GM19455 (cell line): ENCODE measurements at regions not wholly inside any gene's neighbourhood (a gene's known extent, or its start where the extent isn't known, plus 50 kb on each side); places are given as distances from the start of the nearest gene placed in this dataset.

ENCODE experiments used
- ATAC-seq: cut with Tn5 transposase; IDR thresholded peaks from one replicate; pipeline ENCODE4 v1.9.1; 2021; ENCODE audit not compliant: unreplicated experiment

DNA sequence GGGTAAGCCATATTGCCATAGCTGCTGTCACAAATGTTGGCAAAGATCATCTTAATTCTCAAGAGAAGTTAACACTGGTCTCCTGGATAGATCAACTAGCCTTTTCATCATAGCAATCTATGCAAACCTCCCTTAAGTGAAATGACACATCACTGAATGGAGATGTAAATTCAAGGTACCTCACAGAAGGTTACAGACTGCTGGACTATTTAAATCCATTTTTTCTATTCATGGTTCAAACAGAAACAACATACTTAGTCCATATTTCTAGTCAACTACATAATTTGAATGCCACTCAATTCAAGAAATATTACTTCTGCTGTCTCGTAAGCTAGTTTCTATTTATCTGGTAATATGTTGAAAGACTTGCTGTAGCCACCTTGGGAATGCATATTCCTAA, 748.3 kb downstream of the C12orf50 start:
- ATAC-seq = peak; percentile 50

DNA sequence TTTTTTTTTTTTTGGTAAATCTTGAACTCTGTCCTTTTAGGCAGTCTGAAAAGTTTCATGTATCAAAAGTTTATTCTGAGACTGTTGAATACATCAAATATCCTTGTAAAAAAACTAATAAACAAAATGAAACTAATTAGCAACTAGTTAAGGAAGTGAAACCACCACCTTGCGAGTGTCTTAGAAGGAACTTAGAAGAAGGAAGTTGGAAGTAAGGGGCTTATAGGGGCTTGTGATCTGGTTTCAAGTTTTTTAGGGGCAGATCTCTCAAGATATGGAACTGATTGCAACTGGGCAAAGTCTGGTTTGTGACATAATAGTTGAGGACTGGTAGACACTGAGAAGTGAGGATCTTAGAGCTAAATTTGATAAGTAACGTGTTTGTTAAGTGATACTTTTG, 748.8 kb downstream of the C12orf50 start:
- ATAC-seq = peak; percentile 60

DNA sequence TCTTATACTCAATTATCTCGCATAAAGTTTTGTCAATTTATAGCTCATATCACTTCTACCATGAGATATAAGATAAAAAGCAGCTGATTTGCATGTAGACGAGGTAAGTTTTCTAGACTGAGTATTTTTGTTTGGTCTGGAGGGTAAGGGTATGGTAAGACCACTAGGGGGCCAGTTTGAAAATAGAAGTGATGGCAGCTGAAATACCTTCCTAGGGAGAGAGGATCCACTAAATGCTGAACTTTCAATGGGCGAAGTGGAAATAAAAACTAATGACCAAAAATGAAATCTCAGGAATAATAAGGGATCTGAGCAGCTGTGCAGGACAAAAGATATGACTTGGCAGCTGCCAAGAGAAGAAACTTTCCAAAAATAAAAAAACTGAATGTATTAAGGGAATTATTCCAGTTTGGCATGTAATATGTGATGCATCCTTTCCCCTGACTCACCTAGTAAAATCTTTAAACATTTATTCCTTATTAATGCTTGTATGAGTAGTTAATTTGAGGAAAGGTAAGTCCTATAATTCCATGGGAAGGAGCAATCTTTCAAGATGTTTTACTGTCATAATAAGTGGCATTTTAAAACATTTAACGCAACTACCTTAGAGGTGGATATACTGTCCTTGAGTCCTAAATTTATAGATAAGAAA, 754.5 kb downstream of the C12orf50 start:
- ATAC-seq = no peak

DNA sequence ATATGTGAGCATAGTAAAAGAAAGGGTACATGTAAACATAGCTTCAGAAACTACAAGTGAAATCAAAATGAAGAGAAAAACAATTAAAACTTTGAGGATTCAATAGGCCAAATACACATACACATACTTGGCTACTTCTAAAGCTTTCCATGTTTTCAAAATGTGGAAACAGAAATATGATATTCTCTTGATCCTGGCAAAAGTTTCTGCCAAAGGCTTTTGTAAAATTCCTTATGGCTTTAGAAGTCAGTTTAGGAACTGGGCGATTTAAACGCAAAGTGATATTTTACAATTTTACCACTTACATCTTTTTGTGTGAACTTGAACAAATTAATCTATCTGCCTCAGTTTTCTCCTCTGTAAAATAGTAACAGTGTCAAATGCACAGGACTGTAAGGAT, 756.4 kb downstream of the C12orf50 start:
- no peak for ATAC-seq

DNA sequence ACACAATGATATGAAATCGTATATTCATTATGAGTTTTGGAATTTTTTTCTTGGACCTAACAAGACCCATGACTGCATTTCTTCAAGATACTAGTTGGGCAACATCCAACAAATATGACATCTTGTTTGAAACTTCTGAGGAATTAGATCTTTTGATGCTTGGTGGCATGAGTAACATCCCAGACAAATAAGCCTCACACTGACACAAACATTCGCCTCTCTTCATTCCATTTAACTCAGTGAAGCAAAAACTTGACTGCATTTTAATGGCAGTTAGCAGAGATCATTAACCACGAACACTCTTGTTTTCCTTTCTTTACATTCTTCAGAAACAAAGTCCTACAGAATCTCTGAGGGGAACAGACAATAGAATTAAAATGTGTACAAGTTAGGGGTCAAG, 758.3 kb downstream of the C12orf50 start:
- no peak for ATAC-seq

DNA sequence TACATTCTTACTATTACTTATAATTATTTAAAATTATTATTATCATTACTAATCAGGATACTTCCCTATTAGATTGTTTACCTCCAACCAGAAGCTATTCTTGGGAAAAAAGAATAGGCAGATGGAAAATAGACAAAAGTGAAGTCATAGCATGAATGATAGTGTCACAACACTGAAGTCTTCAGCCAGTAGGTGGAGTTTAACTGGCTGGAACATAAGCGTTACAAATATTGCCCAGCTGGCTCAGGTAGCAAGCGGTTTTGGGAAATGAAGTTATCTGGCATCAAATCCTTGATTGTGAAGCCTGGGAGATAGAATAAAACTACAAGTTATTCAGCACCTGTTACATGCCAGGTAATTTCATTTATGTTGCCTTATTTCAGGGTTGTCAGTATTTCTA, 762.9 kb downstream of the C12orf50 start:
- no peak for ATAC-seq

DNA sequence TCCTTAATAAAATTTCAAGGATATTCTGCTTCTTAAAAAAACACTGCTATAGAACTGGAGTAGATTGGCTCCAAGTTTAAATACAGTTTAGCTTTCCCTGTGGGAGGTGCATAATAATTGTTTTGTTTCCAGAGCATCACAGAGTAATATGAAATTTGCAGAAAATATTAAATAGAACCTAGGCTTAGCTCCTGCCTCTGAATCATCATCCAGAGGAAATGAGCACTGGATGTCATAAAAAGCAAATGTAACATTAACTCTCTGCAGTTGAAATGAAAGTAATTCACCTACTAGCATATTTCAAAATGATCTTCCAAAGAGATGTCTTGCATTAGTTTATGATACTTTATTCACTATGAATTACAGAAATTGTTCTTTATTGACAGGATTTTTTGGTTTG, 769.8 kb downstream of the C12orf50 start:
- no peak for ATAC-seq

DNA sequence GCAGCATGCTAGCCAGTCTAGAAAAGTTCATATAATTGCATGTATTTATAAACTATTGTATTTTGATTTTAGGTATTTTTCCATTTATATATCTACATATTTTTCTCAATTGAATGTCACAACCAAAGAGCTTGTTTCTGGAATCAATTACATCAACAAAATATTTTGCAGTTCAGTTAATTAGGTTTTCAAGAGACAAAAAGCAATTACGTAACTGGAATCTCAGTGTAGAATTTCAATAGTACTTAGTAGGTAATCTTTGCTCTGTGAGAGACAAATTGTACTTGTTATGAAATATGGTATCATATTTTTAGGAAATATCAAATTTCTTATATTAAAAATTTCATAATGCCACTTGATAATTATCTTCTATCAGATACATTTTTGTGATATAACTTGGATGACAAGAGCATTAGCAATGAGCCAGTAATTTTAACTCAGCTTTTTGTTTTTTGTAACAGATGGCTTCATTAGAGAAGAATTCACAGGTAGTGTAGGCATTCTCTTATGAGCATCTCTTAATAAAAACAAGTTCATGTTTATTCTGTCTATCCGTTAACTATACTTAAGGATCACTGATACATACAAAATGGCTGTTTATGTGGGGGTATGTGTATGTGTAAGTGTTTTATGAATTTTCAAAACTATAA, 774.7 kb downstream of the C12orf50 start:
- no peak for ATAC-seq

DNA sequence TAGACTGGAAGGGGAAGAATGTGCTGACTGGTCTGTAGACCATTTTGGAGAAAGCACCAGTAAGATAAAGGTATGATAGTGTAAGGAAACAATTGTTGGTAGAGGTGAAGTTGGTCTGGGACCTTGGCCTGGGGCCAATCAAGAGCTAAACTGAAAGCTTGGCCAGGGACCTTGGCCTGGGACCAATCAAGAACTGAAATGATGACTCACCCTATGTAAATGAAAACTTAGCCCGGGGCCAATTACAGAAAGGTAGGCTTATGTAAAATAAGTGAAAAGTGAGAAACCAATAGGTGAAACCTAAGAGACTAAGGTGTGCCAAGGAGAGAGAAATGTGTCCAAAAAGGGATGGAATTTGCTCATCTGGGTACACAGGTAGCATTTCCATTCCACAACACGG, 776.0 kb downstream of the C12orf50 start:
- no peak for ATAC-seq

DNA sequence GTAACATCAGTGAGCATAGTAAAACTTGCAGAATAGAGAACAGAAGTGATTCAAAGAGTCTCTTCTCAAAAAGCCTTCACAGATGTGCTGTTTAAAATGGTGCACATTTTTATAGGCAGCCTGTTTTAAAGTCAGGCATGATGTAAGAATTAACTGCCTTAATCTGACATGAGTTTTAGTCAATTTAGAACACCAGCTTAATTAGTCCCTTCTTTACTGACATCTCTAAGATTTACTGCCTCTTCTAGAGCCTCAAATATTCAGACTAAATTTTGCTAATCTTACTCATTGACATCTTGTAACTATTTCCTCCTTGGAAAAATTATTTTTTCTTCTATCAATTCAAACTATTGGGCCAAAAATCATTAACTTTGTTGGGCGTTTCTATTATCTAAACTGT, 782.5 kb downstream of the C12orf50 start:
- no peak for ATAC-seq

DNA sequence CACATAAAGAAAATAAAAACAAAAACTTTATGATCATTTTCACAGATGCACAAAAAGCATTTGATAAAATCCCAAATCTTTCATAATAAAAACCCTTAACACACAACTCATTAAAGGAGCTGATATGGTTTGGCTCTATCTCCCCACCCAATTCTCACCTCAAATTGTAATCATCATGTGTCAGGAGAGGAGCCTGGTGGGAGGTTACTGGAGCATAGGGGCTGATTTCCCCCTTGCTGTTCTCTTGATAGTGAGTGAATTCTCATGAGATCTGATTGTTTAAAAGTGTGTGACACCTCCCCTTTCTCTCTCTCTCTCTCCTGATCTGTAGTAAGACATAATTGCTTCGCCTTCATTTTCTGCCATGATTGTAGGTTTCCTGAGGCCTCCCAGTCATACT, 790.7 kb downstream of the C12orf50 start:
- no peak for ATAC-seq

DNA sequence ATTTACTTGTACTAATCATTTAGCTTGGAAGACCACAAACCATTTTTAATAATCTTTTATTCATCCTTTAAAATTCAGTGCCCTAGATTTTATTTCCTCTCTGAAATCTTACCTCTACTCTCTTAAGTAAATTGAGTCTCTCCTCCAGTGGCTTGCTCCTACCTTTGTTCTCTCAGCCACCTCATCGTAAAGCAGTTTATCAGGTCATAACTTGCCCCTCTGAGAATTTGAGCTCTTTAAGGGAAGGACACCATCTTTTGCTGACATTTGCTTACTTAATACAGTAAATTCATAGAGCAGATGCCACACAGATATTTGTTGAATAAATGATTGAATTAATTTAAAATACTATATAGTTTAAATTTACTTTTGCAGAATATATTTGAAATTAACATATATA, 794.3 kb downstream of the C12orf50 start:
- no peak for ATAC-seq

DNA sequence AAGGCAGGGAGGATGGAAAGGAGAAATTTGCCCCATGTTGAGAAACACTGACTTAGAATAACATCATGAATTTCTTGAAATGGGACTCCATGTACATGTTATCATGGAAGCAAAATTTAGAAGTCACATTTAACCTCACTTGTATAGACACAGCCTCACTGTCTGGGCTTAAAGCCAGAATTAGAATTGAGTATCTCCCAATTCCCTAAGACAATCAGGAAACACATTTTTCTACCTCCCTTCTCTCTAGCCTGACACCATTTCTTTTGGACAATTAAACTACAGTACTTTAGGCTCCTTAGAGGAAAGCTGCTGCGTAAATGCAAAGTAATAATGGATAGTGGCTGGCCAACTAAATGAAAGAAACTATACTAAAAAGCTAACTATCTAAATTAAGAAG, 795.5 kb downstream of the C12orf50 start:
- ATAC-seq = no peak

DNA sequence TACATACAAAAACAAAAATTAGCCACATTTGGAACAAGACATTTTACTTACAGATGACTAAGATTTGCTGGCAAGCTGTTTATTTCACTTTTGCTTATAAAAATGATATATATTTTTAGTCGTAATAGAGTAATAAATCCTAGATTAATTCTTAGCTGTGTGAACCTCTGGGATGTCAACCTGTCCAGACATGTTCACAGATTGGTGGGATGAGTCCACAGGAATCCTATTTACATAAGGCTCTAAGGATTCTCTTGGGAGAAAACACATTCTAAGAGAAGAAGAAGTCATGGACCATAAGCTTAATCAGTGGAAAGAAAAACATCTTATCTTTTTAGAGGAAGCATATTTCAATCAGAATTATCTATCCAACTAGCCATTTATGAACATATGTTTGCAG, 797.4 kb downstream of the C12orf50 start:
- ATAC-seq = no peak

DNA sequence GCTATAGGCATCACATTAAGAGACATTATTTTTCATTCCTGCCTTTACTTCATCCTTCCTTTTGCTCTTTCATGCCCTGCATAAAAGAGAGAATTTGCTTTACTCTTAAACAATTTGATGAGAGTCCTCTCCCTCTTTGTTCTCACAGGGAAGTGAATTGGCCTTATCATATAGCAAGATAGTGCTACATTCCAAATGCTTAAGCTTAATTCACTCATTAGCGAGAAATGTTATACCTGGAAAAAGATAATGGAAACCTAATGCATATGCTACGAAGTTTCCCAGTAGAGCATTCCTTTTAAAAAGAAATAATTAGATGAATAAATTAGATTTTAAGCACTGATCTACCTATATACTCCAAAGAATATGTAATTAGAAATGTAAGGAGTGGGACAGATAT, 798.8 kb downstream of the C12orf50 start:
- no peak for ATAC-seq

DNA sequence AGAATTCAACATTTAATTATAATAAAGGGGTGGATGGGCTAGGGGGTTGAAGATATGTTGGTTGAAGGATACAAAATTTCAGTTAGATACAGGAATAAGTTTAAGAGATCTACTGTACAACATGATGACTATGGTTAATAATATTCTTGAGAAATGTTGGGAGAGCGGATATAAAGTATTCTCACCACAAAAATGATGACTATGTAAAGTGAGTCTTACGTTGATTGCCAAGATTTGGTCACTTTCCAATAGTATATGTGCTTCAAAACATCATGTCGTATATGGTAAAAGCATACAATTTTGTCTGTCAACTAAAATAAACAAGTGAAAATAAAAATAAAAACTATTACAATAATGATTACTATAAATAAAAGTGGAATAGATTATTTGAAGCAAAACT, 802.0 kb downstream of the C12orf50 start:
- ATAC-seq = no peak

DNA sequence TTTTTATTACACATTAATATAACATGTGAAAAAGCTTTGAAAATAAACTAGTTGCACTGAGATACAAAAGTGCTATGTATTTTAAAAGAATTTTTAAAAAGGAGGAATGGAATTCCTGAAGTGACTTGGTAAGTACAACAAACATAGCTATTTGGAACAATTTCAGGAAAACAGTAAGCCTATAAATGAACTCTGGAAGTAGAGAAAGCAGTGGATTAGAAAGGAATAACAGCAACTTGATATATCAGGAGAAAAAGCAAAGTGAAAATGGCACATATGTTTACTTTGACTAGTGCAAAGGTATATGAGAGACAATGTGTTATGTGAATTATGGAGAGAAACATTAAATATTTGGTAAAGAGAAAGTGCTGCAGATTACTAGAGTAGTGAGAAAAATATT, 811.7 kb downstream of the C12orf50 start:
- ATAC-seq = no peak

DNA sequence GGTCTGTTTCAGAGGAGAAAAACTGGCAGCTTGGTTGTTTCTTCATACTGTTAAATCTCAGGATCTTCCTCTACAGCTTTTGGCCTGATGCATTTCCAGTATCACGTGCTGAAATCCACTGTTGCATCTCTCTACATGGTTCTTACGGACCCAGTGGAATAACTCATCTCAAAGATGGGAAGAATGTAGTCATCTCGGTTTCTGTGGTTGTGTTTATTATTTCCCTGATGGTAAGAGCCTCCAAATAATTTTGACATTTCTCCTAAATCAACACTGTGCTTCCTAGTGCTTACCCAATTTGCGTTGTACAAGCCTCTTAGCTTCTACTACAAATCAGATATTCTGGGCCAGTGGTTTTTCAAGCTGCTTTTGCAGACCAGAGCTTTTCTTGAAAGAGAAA, 812.8 kb downstream of the C12orf50 start:
- ATAC-seq = no peak

DNA sequence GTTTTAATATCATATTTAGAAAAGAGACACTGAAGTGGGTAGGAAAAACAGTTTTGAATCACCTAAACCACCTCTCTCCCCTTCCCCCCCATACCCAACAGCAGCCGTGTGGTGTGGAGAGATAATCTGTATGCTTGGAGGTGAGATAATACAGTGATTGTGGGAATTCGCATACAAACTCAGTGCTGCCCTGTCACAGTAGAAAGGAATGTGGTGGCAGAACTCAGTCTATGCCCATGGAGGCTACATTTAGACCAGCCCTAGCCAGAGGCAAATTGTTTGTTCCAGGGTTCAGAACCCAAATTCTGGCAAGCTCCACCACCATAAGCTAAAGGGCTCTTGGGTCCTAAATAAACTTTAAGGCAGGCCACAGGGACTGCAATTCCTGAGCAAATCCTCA, 827.0 kb downstream of the C12orf50 start:
- no peak for ATAC-seq

DNA sequence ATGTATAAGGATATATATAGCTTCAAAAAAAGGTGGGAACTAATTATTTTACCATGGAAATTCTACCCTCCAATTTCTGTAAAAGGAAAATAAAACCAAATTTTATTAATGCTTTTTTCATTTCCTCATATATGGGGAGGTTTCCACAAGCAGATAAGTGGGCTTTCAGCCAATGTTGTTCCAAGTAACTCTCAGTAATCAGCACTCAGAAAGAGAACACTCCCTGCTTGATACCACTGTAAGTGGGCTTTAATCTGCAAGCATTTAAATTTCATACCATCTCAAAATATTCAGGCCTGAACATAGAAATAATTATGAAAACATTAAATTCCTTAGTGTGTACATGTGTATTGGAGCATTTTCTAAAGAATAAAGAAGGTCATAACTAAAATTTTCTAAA, 827.6 kb downstream of the C12orf50 start:
- ATAC-seq = no peak

DNA sequence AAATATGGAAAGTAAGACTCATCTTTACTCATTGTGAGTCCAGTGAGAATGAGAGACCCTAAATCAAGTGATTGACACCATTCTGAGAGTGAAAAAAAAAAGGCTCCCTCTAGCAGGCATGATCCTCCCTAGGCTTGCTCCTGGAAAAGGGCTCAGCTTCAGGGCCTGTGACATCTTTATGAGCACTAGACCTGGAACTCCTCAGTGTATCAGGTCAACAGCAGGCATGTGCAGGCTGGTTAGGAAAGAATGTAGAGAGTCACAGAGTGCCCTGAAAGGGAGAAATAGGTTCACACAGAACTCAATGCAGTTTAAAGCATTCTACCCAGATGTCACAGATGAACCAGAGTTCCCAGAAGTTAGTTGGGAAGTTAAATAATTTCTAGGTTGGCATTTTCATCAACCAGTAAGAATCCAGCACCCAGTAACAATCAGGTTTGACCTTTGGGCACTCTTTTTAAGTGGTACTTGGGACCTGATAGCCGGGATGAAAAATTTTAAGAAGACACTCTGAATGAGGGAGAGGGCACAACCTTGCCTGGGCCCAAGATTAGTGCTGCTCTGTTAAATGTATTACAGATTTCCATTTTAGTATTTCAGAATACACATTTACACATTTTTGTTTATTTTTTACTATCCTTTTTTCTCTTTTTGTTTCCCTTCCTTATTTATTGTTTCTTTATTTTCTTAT, 828.8 kb downstream of the C12orf50 start:
- ATAC-seq = no peak

DNA sequence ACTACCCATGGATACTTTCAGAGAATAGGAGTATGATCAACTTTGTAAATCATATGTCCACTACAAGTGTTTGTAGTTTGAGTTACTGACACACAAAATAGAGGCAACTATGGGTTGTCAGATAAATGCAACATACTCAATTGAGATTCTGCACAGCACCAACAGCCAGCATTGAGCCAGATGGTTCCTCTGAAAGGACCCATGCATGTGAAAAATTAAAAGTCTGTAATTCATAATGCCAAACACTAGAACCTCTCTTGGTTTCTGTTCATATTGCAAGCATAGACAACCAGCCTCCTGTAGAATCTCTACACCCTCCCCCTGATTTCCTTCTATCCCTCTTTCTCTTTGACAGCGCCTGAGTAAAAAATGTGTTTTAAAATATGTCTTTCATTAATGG, 831.0 kb downstream of the C12orf50 start:
- no peak for ATAC-seq

DNA sequence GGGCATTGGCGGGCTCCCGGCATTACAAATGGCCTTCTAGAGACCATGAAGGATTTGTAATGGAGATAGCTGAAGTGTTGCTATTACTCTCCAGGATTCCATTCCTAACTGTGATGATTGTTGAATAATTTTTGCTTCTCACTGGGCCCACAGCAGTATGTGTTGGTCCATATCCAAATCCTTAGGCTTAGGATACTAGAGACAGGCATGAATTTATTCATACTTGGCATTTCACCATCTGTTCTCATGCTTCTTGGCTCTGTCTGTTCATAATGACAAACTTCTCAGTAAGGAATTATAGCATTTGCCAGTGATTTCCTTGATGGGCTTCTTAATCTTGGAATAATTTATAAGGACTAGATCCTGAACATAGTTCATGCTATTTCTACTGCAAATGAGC, 832.9 kb downstream of the C12orf50 start:
- no peak for ATAC-seq
